ENCODE measurements at regions not wholly inside any gene's neighbourhood (a gene's known extent, or its start where the extent isn't known, plus 50 kb on each side); places are given as distances from the start of the nearest gene placed in this dataset.

DNA sequence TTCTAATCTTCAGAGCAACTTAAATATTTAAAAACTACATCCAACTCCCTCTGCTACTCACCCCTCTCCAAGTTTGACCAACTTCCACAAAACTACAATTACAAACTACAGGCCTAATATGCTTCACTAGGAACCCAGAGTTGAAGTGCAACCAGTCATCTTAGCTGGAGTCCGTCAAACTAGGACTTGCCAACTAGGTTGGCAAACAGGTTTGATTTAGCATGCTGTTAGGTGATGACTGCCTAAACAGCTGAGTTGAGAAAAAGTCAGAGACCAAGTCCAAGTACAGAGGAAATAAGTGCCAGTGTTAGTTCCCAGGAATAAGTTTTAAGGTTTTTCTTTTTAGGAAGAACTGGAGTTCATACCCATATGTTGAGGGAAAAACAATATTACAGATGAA, 1109.0 kb downstream of the TUSC7 start:
- H3K4me1 ChIP-seq = no peaks in the 10 kb centered on the region
- TF ChIP-seq Cebpa-rat (IDR thresholded peaks at IDR 0.05) = no peak
- H3K9me3 ChIP-seq (replicated peaks in 1 of 11) = no peaks in the 10 kb centered on the region
- H3K4me3 ChIP-seq = no peak overlapping the region
- H4K20me1 ChIP-seq = no peaks in the 10 kb centered on the region
- H3K4me2 ChIP-seq = no peak overlapping the region
- H3K36me3 ChIP-seq = no peaks in the 10 kb centered on the region
- H3K27me3 ChIP-seq = no peaks in the 10 kb centered on the region
- H3K9ac ChIP-seq = no peak overlapping the region
- H3K27ac ChIP-seq = no peak overlapping the region

DNA sequence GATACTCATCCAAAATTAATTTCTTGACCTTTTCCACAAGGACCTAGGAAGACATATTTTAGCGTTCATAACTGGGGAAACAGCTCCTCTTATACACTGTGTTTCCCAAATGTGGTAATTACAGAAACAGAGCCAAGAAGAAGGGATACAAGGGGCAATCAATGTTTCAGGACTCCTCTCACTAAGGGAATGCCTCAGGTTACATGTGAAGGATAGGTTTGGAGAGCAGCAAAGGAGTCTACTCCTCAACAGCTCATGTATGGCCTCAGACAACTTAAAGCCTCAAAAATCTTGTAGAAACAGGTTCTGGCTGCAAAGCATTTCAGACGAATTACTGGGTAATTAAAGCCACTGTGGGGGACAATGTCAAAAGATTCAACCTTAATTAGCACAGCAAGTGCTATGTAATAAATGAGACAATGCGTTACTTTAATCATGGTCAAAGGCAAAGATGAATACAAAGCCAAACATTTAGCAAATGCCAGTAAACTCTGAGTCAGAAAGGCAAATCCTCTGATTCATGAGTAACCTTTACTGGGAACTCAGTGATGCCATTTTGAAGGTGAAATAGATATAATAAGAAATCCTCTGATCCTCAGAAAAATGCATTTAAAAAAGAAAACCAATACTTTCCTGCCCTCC, 1111.2 kb downstream of the TUSC7 start:
- no peak overlapping the region for H3K27ac ChIP-seq
- no peaks in the 10 kb centered on the region for H3K36me3 ChIP-seq
- TF ChIP-seq Cebpa-rat (IDR thresholded peaks at IDR 0.05) = no peak
- H3K4me3 ChIP-seq = no peak overlapping the region
- no peaks in the 10 kb centered on the region for H3K4me1 ChIP-seq
- no peaks in the 10 kb centered on the region for H4K20me1 ChIP-seq
- no peak overlapping the region for H3K4me2 ChIP-seq
- H3K9me3 ChIP-seq (replicated peaks in 1 of 11) = no peaks in the 10 kb centered on the region
- H3K27me3 ChIP-seq = no peaks in the 10 kb centered on the region
- no peak overlapping the region for H3K9ac ChIP-seq

DNA sequence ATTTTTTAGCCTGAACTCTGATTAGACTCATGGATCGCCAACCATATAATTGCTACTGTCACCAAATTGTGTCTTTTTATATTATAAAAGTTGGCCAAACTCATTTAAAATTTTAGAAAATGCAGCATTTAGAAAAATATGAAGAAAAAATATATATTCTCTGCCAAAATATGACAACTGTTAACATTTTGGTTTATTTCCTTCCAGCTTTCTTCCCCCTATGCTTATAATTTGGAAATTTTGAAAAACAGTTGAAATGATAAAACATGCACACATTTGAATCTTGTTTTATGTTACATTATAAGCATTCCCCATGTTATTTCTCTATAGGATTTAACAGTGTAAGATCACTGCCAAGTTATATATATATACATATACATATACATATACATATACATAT, 1112.8 kb downstream of the TUSC7 start:
- Histone ChIP-seq H3K4me2 (no peak overlapping the region), H3K9me3 (replicated peaks in 1 of 11) (no peaks in the 10 kb centered on the region), H3K27ac (no peak overlapping the region), H3K27me3 (no peaks in the 10 kb centered on the region), H3K9ac (no peak overlapping the region), H4K20me1 (no peaks in the 10 kb centered on the region), H3K4me1 (peaks cover 0 to 8% (median 0%) of the 10 kb centered on the region in 10 experiments; a peak in 4 of 20 replicates), H3K36me3 (no peaks in the 10 kb centered on the region), H3K4me3 (no peak overlapping the region)
- TF ChIP-seq Cebpa-rat (IDR thresholded peaks at IDR 0.05) = no peak

DNA sequence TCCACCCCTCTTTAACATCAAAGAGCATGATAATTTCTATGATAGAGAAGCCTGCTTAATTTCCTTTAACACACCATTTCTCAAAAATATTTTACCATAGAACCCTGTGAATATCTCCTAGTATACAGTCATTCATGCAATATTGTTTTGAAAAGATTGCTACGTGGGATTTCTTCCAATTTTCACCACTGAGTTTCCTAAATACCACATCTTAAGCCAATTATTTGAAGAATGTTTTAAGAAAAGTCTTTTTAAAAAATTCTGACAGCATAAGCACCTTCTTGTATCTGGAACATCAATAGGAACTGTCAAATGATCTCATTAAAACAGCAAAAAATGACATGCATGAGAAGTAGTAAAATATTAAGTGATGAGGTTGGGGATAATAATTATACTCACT, 1126.7 kb downstream of the TUSC7 start:
- no peaks in the 10 kb centered on the region for H3K4me1 ChIP-seq
- H4K20me1 ChIP-seq = no peaks in the 10 kb centered on the region
- H3K4me2 ChIP-seq = no peak overlapping the region
- TF ChIP-seq Cebpa-rat (IDR thresholded peaks at IDR 0.05) = no peak
- H3K9ac ChIP-seq = no peak overlapping the region
- H3K27ac ChIP-seq = no peak overlapping the region
- no peaks in the 10 kb centered on the region for H3K27me3 ChIP-seq
- H3K36me3 ChIP-seq = no peaks in the 10 kb centered on the region
- no peak overlapping the region for H3K4me3 ChIP-seq
- no peaks in the 10 kb centered on the region for H3K9me3 ChIP-seq (replicated peaks in 1 of 11)

DNA sequence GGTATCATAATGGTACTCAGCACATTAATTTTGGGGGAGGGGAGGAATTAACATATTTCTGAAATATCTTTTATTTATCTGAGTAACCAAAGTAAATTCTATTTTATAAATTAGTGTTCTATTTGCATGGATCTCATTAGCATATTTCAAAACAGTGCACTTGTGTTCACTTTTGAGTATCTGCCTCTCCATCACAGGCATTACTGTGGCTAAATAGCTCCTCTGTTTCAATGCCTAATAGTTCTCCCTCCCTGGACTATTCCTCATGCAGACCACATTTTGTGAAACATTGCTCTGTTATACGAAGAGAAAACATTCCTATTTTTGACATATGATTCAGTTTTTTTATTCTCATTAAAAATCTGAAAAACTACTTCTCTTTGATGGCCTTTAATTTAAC, 1127.8 kb downstream of the TUSC7 start:
- H4K20me1 ChIP-seq = no peaks in the 10 kb centered on the region
- H3K4me1 ChIP-seq = no peaks in the 10 kb centered on the region
- H3K4me3 ChIP-seq = no peak overlapping the region
- no peaks in the 10 kb centered on the region for H3K27me3 ChIP-seq
- H3K9ac ChIP-seq = no peak overlapping the region
- no peak overlapping the region for H3K27ac ChIP-seq
- no peak for TF ChIP-seq Cebpa-rat (IDR thresholded peaks at IDR 0.05)
- H3K9me3 ChIP-seq (replicated peaks in 1 of 11) = no peaks in the 10 kb centered on the region
- no peaks in the 10 kb centered on the region for H3K36me3 ChIP-seq
- H3K4me2 ChIP-seq = no peak overlapping the region

DNA sequence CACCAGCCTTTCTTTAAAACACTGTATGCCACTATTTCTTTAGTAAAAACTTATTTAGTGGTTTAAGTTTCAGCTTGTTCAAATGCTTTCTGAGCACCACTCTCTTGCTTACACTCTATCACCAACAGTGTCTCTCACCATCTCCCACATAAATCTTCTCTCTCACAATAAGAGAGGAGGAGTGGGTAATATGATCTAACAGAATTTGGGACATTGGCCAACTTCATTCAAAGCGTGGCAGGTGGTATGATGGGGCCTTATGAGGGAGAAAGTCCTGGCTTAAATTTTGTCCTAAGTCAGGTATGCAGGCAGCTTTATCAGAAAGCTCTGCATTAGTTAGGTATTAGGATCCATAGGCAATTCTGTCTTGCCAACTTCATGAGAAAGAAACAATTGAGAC, 1132.5 kb downstream of the TUSC7 start:
- Histone ChIP-seq H3K36me3 (no peaks in the 10 kb centered on the region), H3K9me3 (replicated peaks in 1 of 11) (no peaks in the 10 kb centered on the region), H3K4me1 (peaks cover 0 to 12% (median 8%) of the 10 kb centered on the region in 10 experiments; a peak in 12 of 20 replicates), H3K27ac (no peak overlapping the region), H3K9ac (no peak overlapping the region), H3K27me3 (no peaks in the 10 kb centered on the region), H4K20me1 (no peaks in the 10 kb centered on the region), H3K4me2 (no peak overlapping the region), H3K4me3 (no peak overlapping the region)
- TF ChIP-seq Cebpa-rat (IDR thresholded peaks at IDR 0.05) = no peak

DNA sequence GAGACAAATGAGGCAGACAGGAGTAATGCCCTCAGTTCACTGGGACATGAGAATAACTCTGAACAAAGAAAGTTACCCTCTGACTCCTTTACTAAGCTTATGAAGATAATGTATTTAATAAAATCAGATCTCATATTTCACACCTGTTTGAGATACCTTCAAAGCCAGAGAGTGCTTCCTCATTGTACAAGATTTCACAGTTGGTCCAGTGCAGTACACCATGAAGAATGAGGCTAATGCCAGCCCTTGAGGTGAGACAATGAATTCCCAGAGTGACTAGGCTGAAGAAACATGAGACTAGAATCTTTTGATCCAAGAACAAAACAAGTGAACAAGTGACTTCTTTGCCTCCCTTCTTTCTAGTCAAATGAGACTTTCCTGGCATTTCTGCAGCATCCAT, 1133.8 kb downstream of the TUSC7 start:
- Histone ChIP-seq H4K20me1 (no peaks in the 10 kb centered on the region), H3K9me3 (replicated peaks in 1 of 11) (no peaks in the 10 kb centered on the region), H3K9ac (no peak overlapping the region), H3K36me3 (no peaks in the 10 kb centered on the region), H3K4me2 (no peak overlapping the region), H3K4me1 (peaks cover 0 to 18% (median 9%) of the 10 kb centered on the region in 10 experiments; a peak in 12 of 20 replicates), H3K27me3 (no peaks in the 10 kb centered on the region), H3K27ac (no peak overlapping the region), H3K4me3 (no peak overlapping the region)
- TF ChIP-seq Cebpa-rat (IDR thresholded peaks at IDR 0.05) = no peak

DNA sequence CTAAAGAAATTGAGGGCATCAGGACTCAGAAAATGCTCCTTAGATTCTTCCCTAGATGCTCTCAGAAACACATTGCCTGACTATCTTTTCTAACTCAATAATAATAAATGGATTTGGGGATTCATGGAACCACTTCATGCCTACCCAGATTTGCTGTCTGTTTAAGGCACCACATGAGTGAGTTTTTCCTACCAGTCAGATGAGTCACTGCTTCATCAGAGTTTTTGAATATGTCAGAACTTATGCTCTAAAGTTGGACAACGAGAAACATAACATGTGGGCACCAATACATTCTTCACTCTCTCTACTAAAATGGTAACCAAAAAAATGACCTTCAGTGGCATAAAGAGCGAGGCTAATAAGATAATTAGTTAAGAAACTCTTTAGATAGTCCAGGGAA, 1135.1 kb downstream of the TUSC7 start:
- no peaks in the 10 kb centered on the region for H3K36me3 ChIP-seq
- no peak overlapping the region for H3K4me2 ChIP-seq
- H3K27me3 ChIP-seq = no peaks in the 10 kb centered on the region
- no peak overlapping the region for H3K27ac ChIP-seq
- no peaks in the 10 kb centered on the region for H4K20me1 ChIP-seq
- H3K9me3 ChIP-seq (replicated peaks in 1 of 11) = no peaks in the 10 kb centered on the region
- no peak overlapping the region for H3K4me3 ChIP-seq
- no peak for TF ChIP-seq Cebpa-rat (IDR thresholded peaks at IDR 0.05)
- peaks cover 0 to 18% (median 9%) of the 10 kb centered on the region in 10 experiments; a peak in 12 of 20 replicates for H3K4me1 ChIP-seq
- no peak overlapping the region for H3K9ac ChIP-seq

DNA sequence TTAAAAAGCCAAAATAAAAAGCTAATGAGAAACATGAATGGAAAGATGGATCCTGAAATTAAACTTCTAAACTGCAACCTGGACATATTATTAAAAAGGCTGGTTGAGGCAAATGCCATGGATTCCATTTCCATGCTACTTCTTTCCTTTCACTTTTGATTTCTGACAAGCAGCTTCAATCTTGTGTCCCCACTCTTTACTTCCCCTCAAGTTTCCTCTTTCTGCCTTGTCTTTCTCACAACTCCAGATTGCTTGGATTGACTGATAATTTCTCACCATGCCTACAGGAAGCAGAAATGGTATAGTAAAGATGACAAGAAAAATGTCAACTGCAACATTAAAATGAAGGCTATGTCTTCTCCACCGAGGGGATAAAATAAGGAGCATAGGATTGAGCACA, 1136.7 kb downstream of the TUSC7 start:
- H3K4me1 ChIP-seq = peaks cover 0 to 18% (median 9%) of the 10 kb centered on the region in 10 experiments; a peak in 12 of 20 replicates
- no peak overlapping the region for H3K27ac ChIP-seq
- no peak overlapping the region for H3K4me3 ChIP-seq
- no peak for TF ChIP-seq Cebpa-rat (IDR thresholded peaks at IDR 0.05)
- peak overlapping the region in 9 of 11 experiments; percentile 0 to 57 (median 27); a peak in 10 of 22 replicates for H3K4me2 ChIP-seq
- no peaks in the 10 kb centered on the region for H3K27me3 ChIP-seq
- H3K9me3 ChIP-seq (replicated peaks in 1 of 11) = no peaks in the 10 kb centered on the region
- H3K9ac ChIP-seq = no peak overlapping the region
- no peaks in the 10 kb centered on the region for H4K20me1 ChIP-seq
- no peaks in the 10 kb centered on the region for H3K36me3 ChIP-seq

DNA sequence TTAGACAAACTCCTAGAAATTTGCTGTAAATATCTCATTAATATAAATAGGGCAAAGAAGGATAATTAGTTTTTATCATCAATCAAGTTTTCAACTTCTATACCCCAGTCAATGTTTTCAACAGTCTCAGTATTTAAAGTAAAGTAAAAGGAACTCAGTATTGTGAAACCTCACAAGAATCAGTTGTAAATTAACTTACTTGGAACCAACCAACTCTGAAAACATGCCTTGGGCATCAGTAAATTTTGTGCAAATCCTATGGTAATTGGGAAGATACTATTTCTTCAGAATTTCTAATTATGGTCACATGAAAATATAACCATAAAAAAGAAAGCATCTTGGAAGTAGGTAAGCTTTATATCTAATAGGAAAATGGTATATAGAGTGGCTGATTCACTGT, 1139.0 kb downstream of the TUSC7 start:
- Histone ChIP-seq H3K27me3 (no peaks in the 10 kb centered on the region), H3K36me3 (no peaks in the 10 kb centered on the region), H3K9me3 (replicated peaks in 1 of 11) (peaks cover 0 to 9% (median 4%) of the 10 kb centered on the region in 11 experiments; a peak in 4 of 22 replicates), H3K9ac (no peak overlapping the region), H3K4me1 (peaks cover 0 to 18% (median 9%) of the 10 kb centered on the region in 10 experiments; a peak in 12 of 20 replicates), H3K4me2 (no peak overlapping the region), H3K4me3 (no peak overlapping the region), H4K20me1 (no peaks in the 10 kb centered on the region), H3K27ac (no peak overlapping the region)
- no peak for TF ChIP-seq Cebpa-rat (IDR thresholded peaks at IDR 0.05)
